ENCODE measurements at regions not wholly inside any gene's neighbourhood (a gene's known extent, or its start where the extent isn't known, plus 50 kb on each side); places are given as distances from the start of the nearest gene placed in this dataset.

- CTCF ChIA-PET, result no interaction called here
- DNase-seq (ENCODE audit: low spot score), result no peak
These were observed 512.5 kb downstream of the BCKDHB start for GRCh38 chr6:80618953-80619352.

DNA sequence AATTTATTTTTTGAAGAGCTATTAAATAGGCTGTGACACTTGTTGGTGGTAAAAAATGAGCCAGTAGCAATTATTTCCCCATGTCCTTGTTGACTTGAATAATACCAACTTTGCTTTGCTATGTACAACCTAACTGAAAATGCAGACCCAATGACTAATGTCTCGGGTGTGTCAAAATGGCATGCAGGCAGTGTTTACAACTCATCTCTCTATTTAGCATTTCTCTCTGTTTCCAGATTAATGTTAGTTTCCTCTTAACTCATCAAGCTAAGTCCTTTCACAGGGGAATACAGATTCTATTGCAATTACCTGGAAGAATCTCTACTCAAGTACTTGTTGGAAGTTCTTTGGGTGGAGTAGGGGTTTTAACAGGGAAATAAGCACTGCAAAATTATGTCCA is 504.4 kb downstream of the BCKDHB start:
- TF ChIP-seq EZH2 (IDR thresholded peaks at IDR 0.05; ENCODE audit: borderline replicate concordance, low read depth, low read length, poor library complexity, severe bottlenecking) (no peak), CTCF (conservative IDR thresholded peaks at IDR 0.05; ENCODE audit: low read depth, low read length) (no peak)
- no TSS peak for BruUV-seq (replicated peaks)
- Histone ChIP-seq H3K4me3 (ENCODE audit: low read depth, low read length, poor library complexity, severe bottlenecking) (no peak overlapping the region), H3K36me3 (ENCODE audit: insufficient read depth, low read length, poor library complexity, severe bottlenecking) (no peaks in the 10 kb centered on the region), H3K9me3 (ENCODE audit: low read depth, low read length, poor library complexity, severe bottlenecking) (no peaks in the 10 kb centered on the region), H3K27me3 (replicated peaks; ENCODE audit: insufficient read depth, low read depth, low read length, poor library complexity) (no peaks in the 10 kb centered on the region), H3K27ac (ENCODE audit: low read depth, low read length, poor library complexity, severe bottlenecking) (no peak overlapping the region), H3K4me1 (ENCODE audit: insufficient read depth, low read length, poor library complexity, severe bottlenecking) (peaks cover 11% of the 10 kb centered on the region)
- ChIA-PET POLR2A (ENCODE audit: low non-redundant PET) (no interaction called here), CTCF (no interaction called here)
- intact Hi-C loops (cut with micrococcal nuclease; ENCODE audit: unreplicated experiment), result no loop called here
- no peak for DNase-seq (ENCODE audit: low spot score)

More at GRCh38 chr6:80618953-80619352, 512.5 kb downstream of the BCKDHB start:
- no TSS peak for BruUV-seq (replicated peaks)
- TF ChIP-seq CTCF (conservative IDR thresholded peaks at IDR 0.05; ENCODE audit: low read depth, low read length) (no peak), EZH2 (IDR thresholded peaks at IDR 0.05; ENCODE audit: borderline replicate concordance, low read depth, low read length, poor library complexity, severe bottlenecking) (no peak)
- H3K9me3 ChIP-seq (ENCODE audit: low read depth, low read length, poor library complexity, severe bottlenecking), result no peaks in the 10 kb centered on the region
- no peaks in the 10 kb centered on the region for H3K36me3 ChIP-seq (ENCODE audit: insufficient read depth, low read length, poor library complexity, severe bottlenecking)
- H3K4me3 ChIP-seq (ENCODE audit: low read depth, low read length, poor library complexity, severe bottlenecking), result no peak overlapping the region
- H3K4me1 ChIP-seq (ENCODE audit: insufficient read depth, low read length, poor library complexity, severe bottlenecking), result no peaks in the 10 kb centered on the region
- POLR2A ChIA-PET (ENCODE audit: low non-redundant PET), result interaction anchor here (0.5 kb wide), 1 partner anchor 532 kb away, joined by 8 read pairs; no protein-coding TSS in a partner anchor
- H3K27ac ChIP-seq (ENCODE audit: low read depth, low read length, poor library complexity, severe bottlenecking), result no peak overlapping the region
- H3K27me3 ChIP-seq (replicated peaks; ENCODE audit: insufficient read depth, low read depth, low read length, poor library complexity), result no peaks in the 10 kb centered on the region
- intact Hi-C loops (cut with micrococcal nuclease; ENCODE audit: unreplicated experiment), result no loop called here

- BruUV-seq (replicated peaks), result no TSS peak
These were observed 502.4 kb downstream of the BCKDHB start for GRCh38 chr6:80608881-80609280.

More at GRCh38 chr6:80608881-80609280, 502.4 kb downstream of the BCKDHB start:
- intact Hi-C loops (cut with micrococcal nuclease; ENCODE audit: unreplicated experiment), result loop anchor here (5.0 to 10.0 kb wide), 7 partner anchors 133 to 1566 kb away; no protein-coding TSS in a partner anchor
- no peak for DNase-seq (ENCODE audit: low spot score)
- TF ChIP-seq EZH2 (IDR thresholded peaks at IDR 0.05; ENCODE audit: borderline replicate concordance, low read depth, low read length, poor library complexity, severe bottlenecking), result no peak
- TF ChIP-seq CTCF (conservative IDR thresholded peaks at IDR 0.05; ENCODE audit: low read depth, low read length), result no peak
- H3K9me3 ChIP-seq (ENCODE audit: low read depth, low read length, poor library complexity, severe bottlenecking), result no peaks in the 10 kb centered on the region
- ChIA-PET POLR2A (ENCODE audit: low non-redundant PET) (no interaction called here), CTCF (no interaction called here)
- H3K4me1 ChIP-seq (ENCODE audit: insufficient read depth, low read length, poor library complexity, severe bottlenecking), result peaks cover 20% of the 10 kb centered on the region
- H3K36me3 ChIP-seq (ENCODE audit: insufficient read depth, low read length, poor library complexity, severe bottlenecking), result no peaks in the 10 kb centered on the region
- no peak overlapping the region for H3K4me3 ChIP-seq (ENCODE audit: low read depth, low read length, poor library complexity, severe bottlenecking)
- no peaks in the 10 kb centered on the region for H3K27me3 ChIP-seq (replicated peaks; ENCODE audit: insufficient read depth, low read depth, low read length, poor library complexity)
- no peak overlapping the region for H3K27ac ChIP-seq (ENCODE audit: low read depth, low read length, poor library complexity, severe bottlenecking)
